Panc1 (cell line): ENCODE measurements at regions not wholly inside any gene's neighbourhood (a gene's known extent, or its start where the extent isn't known, plus 50 kb on each side); places are given as distances from the start of the nearest gene placed in this dataset.

Experiments
- ATAC-seq: fragments of 200-7000 bp; cut with Tn5 transposase; 2 replicates; pipeline ENCODE4 v1.9.1; 2020; ENCODE audit warnings: mild to moderate bottlenecking, moderate library complexity
- BruUV-seq: library from RNA; stranded (reverse); fragments of 400-500 nt; replicated peaks from 2 replicates; lab custom pipeline; 2021; lab: Mats Ljungman, UMichigan
- CTCF ChIA-PET: fragments of 300-600 bp; sonication (Branson Sonifier 250); formaldehyde crosslinking; loops from one replicate; lab custom pipeline; 2022; ENCODE audit warnings: antibody characterized with exemption; lab: Charles Lee
- POLR2A ChIA-PET: fragments of 300-600 bp; sonication (Branson Sonifier 250); formaldehyde crosslinking; loops from one replicate; lab custom pipeline; 2022; ENCODE audit warnings: antibody characterized with exemption; lab: Charles Lee
- DNase-seq: peaks from one replicate; pipeline ENCODE4 v3.0.0-alpha.2; 2010; ENCODE audit warnings: low read depth, low spot score
- H3K27ac ChIP-seq: 2 replicates; pipeline ENCODE4 v1.5.1; 2011; ENCODE audit warnings: mild to moderate bottlenecking, low read length, inconsistent platforms
- H3K27me3 ChIP-seq: fragments of 200-500 bp; sonication (Bioruptor generic); 2 replicates; pipeline ENCODE4 v1.6.0; 2014; ENCODE audit warnings: low read length, inconsistent platforms; ENCODE audit not compliant: control insufficient read depth, insufficient read depth
- H3K36me3 ChIP-seq: fragments of 200-500 bp; sonication (Bioruptor generic); 2 replicates; pipeline ENCODE4 v1.5.1; 2014; ENCODE audit warnings: inconsistent platforms, mild to moderate bottlenecking, low read length, moderate library complexity; ENCODE audit not compliant: control insufficient read depth, insufficient read depth
- H3K4me1 ChIP-seq: 2 replicates; pipeline ENCODE4 v1.5.1; 2011; ENCODE audit warnings: inconsistent platforms, mild to moderate bottlenecking, low read length, moderate library complexity; ENCODE audit not compliant: control insufficient read depth, insufficient read depth
- H3K4me3 ChIP-seq, 2 experiments: 2 replicates each; pipeline ENCODE4 v1.5.1; 2011 to 2012; ENCODE audit warnings: low read depth in 2 of 2, low read length in 2 of 2, mild to moderate bottlenecking in 2 of 2, inconsistent platforms in 1 of 2, moderate library complexity in 1 of 2
- H3K9me3 ChIP-seq: fragments of 200-500 bp; sonication (Bioruptor generic); 2 replicates; pipeline ENCODE4 v1.5.1; 2014; ENCODE audit warnings: low read depth, mild to moderate bottlenecking, inconsistent platforms, low read length, moderate library complexity; ENCODE audit not compliant: control insufficient read depth, insufficient read depth
- CTCF ChIP-seq: fragments of 450-650 bp; IDR thresholded peaks from 2 replicates; pipeline ENCODE4 v1.5.1; 2017; ENCODE audit warnings: mild to moderate bottlenecking
- POLR2AphosphoS5 ChIP-seq: IDR thresholded peaks from 2 replicates; pipeline ENCODE4 v1.6.1; 2012; ENCODE audit warnings: mild to moderate bottlenecking, low read depth, low read length, moderate library complexity
- REST ChIP-seq, 2 experiments: IDR thresholded peaks; 2 replicates each; pipeline ENCODE4 v1.6.1; 2011 to 2012; ENCODE audit warnings: low read depth in 2 of 2, control low read depth in 1 of 2, low read length in 1 of 2, mild to moderate bottlenecking in 1 of 2, moderate library complexity in 1 of 2; ENCODE audit not compliant: insufficient read depth in 1 of 2
- SIN3A ChIP-seq: IDR thresholded peaks from 2 replicates; pipeline ENCODE4 v1.6.1; 2012; ENCODE audit warnings: low read depth, mild to moderate bottlenecking, low read length, moderate library complexity, borderline replicate concordance; ENCODE audit not compliant: insufficient read depth
- TCF7L2 ChIP-seq: IDR thresholded peaks from 2 replicates; pipeline ENCODE4 v1.6.1; 2011; ENCODE audit warnings: mild to moderate bottlenecking, low read depth, low read length, inconsistent platforms
- in situ Hi-C: cut with HindIII; loops from 2 replicates; pipeline ENCODE4 v1.10.0; 2016; ENCODE audit warnings: low sequenced_read_pairs, low pct_unique_long_range_greater_than_20kb
- intact Hi-C: fragments of 100-400 bp; cut with micrococcal nuclease; formaldehyde crosslinking; loops from one replicate; pipeline ENCODE4 v1.10.0; 2022; ENCODE audit not compliant: unreplicated experiment

GRCh38 chr1:38120552-38121230, 74.1 kb upstream of the POU3F1 start:
- in situ Hi-C loops = no loop called here
- CTCF ChIA-PET = no interaction called here

GRCh38 chr1:38118976-38119375, 72.4 kb upstream of the POU3F1 start:
- BruUV-seq = no TSS peak
- Histone ChIP-seq H3K36me3 (no peaks in the 10 kb centered on the region), H3K9me3 (no peaks in the 10 kb centered on the region), H3K4me1 (peaks cover 4% of the 10 kb centered on the region; the same call in 1 of the 2 replicates), H3K27me3 (no peaks in the 10 kb centered on the region), H3K27ac (no peak overlapping the region), H3K4me3 (no peak overlapping the region)
- CTCF ChIA-PET = interaction anchor here (0.5 kb wide), 1 partner anchor 33 kb away, joined by 3 read pairs; no protein-coding TSS in a partner anchor
- ATAC-seq (no peak), DNase-seq (no peak)
- intact Hi-C loops (no loop called here), in situ Hi-C loops (no loop called here)
- TF ChIP-seq CTCF (no peak), TCF7L2 (no peak)
- POLR2A ChIA-PET = no interaction called here

More at GRCh38 chr1:38120552-38121230, 74.1 kb upstream of the POU3F1 start:
- H3K27me3 ChIP-seq = no peaks in the 10 kb centered on the region
- ATAC-seq = no peak
- H3K9me3 ChIP-seq = no peaks in the 10 kb centered on the region
- no TSS peak for BruUV-seq
- POLR2A ChIA-PET = interaction anchor here (1.0 kb wide), 1 partner anchor 10 kb away, joined by 3 read pairs; no protein-coding TSS in a partner anchor
- H3K36me3 ChIP-seq = no peaks in the 10 kb centered on the region
- no peak for DNase-seq
- H3K4me1 ChIP-seq = peaks cover 4% of the 10 kb centered on the region; the same call in 1 of the 2 replicates
- TF ChIP-seq SIN3A (no peak), POLR2AphosphoS5 (no peak), CTCF (no peak), REST (IDR thresholded peaks at IDR 0.05; ENCODE audit: insufficient read depth in 1 of 2, low read depth in 2 of 2, low read length in 1 of 2) (no peak), TCF7L2 (no peak)
- intact Hi-C loops = no loop called here
- H3K27ac ChIP-seq = no peak overlapping the region
- H3K4me3 ChIP-seq = no peak overlapping the region
